Fibroblast of lung (primary cell): ENCODE measurements at regions not wholly inside any gene's neighbourhood (a gene's known extent, or its start where the extent isn't known, plus 50 kb on each side); places are given as distances from the start of the nearest gene placed in this dataset.

ENCODE experiments used
- DNase-seq, 2 donors: peaks; one replicate each; pipeline versions ENCODE4 v3.0.0 to v3.0.0-alpha.2; 2010; ENCODE audit warnings: low read depth in 2 of 2
- H2AFZ ChIP-seq: 2 replicates; pipeline ENCODE4 v1.5.1; 2012; ENCODE audit warnings: low read length, control low read depth, inconsistent platforms
- H3K27ac ChIP-seq: 2 replicates; pipeline ENCODE4 v1.5.1; 2011; ENCODE audit warnings: low read length, control low read depth; ENCODE audit not compliant: insufficient read depth
- H3K27me3 ChIP-seq: 2 replicates; pipeline ENCODE4 v1.5.1; 2011; ENCODE audit warnings: mild to moderate bottlenecking, low read length; ENCODE audit not compliant: control insufficient read depth, insufficient read depth
- H3K36me3 ChIP-seq: 2 replicates; pipeline ENCODE4 v1.5.1; 2011; ENCODE audit warnings: low read length; ENCODE audit not compliant: control insufficient read depth, insufficient read depth
- H3K4me1 ChIP-seq: 2 replicates; pipeline ENCODE4 v1.5.1; 2011; ENCODE audit warnings: low read length; ENCODE audit not compliant: control insufficient read depth, insufficient read depth; ENCODE audit errors: extremely low read depth
- H3K4me2 ChIP-seq: 2 replicates; pipeline ENCODE4 v1.5.1; 2011; ENCODE audit warnings: low read length, control low read depth; ENCODE audit not compliant: insufficient read depth; ENCODE audit errors: extremely low read depth
- H3K4me3 ChIP-seq, 4 experiments: fragments of 200-600 bp in 1 of 4; sonication (generic) in 1 of 4; replicated peaks in 1 of 4; 2 replicates each; pipeline ENCODE4 v1.5.1; 2011 to 2016; ENCODE audit warnings: low read length in 4 of 4, low read depth in 3 of 4, mild to moderate bottlenecking in 3 of 4, control low read depth in 2 of 4, inconsistent platforms in 1 of 4, mixed read lengths in 1 of 4; ENCODE audit not compliant: insufficient read depth in 1 of 4; ENCODE audit errors: control extremely low read depth in 1 of 4
- H3K79me2 ChIP-seq: 2 replicates; pipeline ENCODE4 v1.5.1; 2012; ENCODE audit warnings: mild to moderate bottlenecking, low read length, inconsistent platforms; ENCODE audit not compliant: control insufficient read depth, insufficient read depth
- H3K9ac ChIP-seq: 2 replicates; pipeline ENCODE4 v1.5.1; 2011; ENCODE audit warnings: mild to moderate bottlenecking, low read length, control low read depth; ENCODE audit not compliant: insufficient read depth
- H3K9me3 ChIP-seq: 2 replicates; pipeline ENCODE4 v1.5.1; 2012; ENCODE audit warnings: low read depth, low read length; ENCODE audit not compliant: control insufficient read depth, insufficient read depth
- H4K20me1 ChIP-seq: 2 replicates; pipeline ENCODE4 v1.5.1; 2011; ENCODE audit warnings: low read length; ENCODE audit not compliant: control insufficient read depth, insufficient read depth; ENCODE audit errors: extremely low read depth
- CTCF ChIP-seq, 2 donors: IDR thresholded peaks in 1 of 2; conservative IDR thresholded peaks in 1 of 2; 1 replicate in 1 of 2; 2 replicates in 1 of 2; pipeline ENCODE4 v1.5.1; 2011 to 2012; ENCODE audit warnings: low read length in 2 of 2, control low read depth in 1 of 2, inconsistent platforms in 1 of 2, low read depth in 1 of 2, mild to moderate bottlenecking in 1 of 2
- EZH2 ChIP-seq: IDR thresholded peaks from 2 replicates; pipeline ENCODE4 v1.5.1; 2012; ENCODE audit warnings: low read length, control low read depth, mild to moderate bottlenecking; ENCODE audit errors: missing control alignments

GRCh38 chr20:48459722-48460395, 367.9 kb downstream of the PREX1 start:
- Histone ChIP-seq H3K4me2 (no peak overlapping the region), H3K4me3 (no peak overlapping the region), H3K4me1 (no peaks in the 10 kb centered on the region), H3K9ac (no peak overlapping the region), H4K20me1 (no peaks in the 10 kb centered on the region), H3K79me2 (no peaks in the 10 kb centered on the region), H3K27ac (no peak overlapping the region), H3K27me3 (no peaks in the 10 kb centered on the region), H3K36me3 (no peaks in the 10 kb centered on the region), H3K9me3 (no peaks in the 10 kb centered on the region), H2AFZ (no peak overlapping the region)
- no peak for DNase-seq
- TF ChIP-seq EZH2 (no peak), CTCF (conservative IDR thresholded peaks at IDR 0.05 in 1 of 2, IDR thresholded peaks at IDR 0.05 in 1 of 2; ENCODE audit: low read depth in 1 of 2, low read length in 2 of 2) (no peak)

GRCh38 chr20:48458601-48459385, 369.0 kb downstream of the PREX1 start:
- no peak overlapping the region for H2AFZ ChIP-seq
- no peaks in the 10 kb centered on the region for H3K79me2 ChIP-seq
- TF ChIP-seq CTCF (conservative IDR thresholded peaks at IDR 0.05 in 1 of 2, IDR thresholded peaks at IDR 0.05 in 1 of 2; ENCODE audit: low read depth in 1 of 2, low read length in 2 of 2) (no peak), EZH2 (no peak)
- no peaks in the 10 kb centered on the region for H3K4me1 ChIP-seq
- H4K20me1 ChIP-seq, result no peaks in the 10 kb centered on the region
- H3K9ac ChIP-seq, result no peak overlapping the region
- DNase-seq, result no peak
- H3K36me3 ChIP-seq, result no peaks in the 10 kb centered on the region
- H3K4me2 ChIP-seq, result no peak overlapping the region
- H3K27ac ChIP-seq, result no peak overlapping the region
- H3K4me3 ChIP-seq, result no peak overlapping the region
- H3K27me3 ChIP-seq, result no peaks in the 10 kb centered on the region
- no peaks in the 10 kb centered on the region for H3K9me3 ChIP-seq

GRCh38 chr20:48458003-48458377, 369.8 kb downstream of the PREX1 start:
- no peak overlapping the region for H3K9ac ChIP-seq
- H3K4me3 ChIP-seq, result no peak overlapping the region
- H2AFZ ChIP-seq, result no peak overlapping the region
- no peaks in the 10 kb centered on the region for H3K36me3 ChIP-seq
- H3K9me3 ChIP-seq, result no peaks in the 10 kb centered on the region
- no peak for DNase-seq
- H3K27ac ChIP-seq, result no peak overlapping the region
- no peaks in the 10 kb centered on the region for H4K20me1 ChIP-seq
- no peak overlapping the region for H3K4me2 ChIP-seq
- H3K4me1 ChIP-seq, result no peaks in the 10 kb centered on the region
- H3K27me3 ChIP-seq, result no peaks in the 10 kb centered on the region
- no peaks in the 10 kb centered on the region for H3K79me2 ChIP-seq
- TF ChIP-seq EZH2, result no peak
- no peak for TF ChIP-seq CTCF (conservative IDR thresholded peaks at IDR 0.05 in 1 of 2, IDR thresholded peaks at IDR 0.05 in 1 of 2; ENCODE audit: low read depth in 1 of 2, low read length in 2 of 2)
